SK-N-SH (cell line): ENCODE measurements at regions not wholly inside any gene's neighbourhood (a gene's known extent, or its start where the extent isn't known, plus 50 kb on each side); places are given as distances from the start of the nearest gene placed in this dataset.

Experiments used
- CTCF ChIA-PET: fragments of 300-600, 350-600 bp; formaldehyde crosslinking; extraction: SDS; loops from one replicate; lab custom pipeline; 2021; lab: Yijun Ruan, JAX
- POLR2A ChIA-PET: fragments of 350-600 bp; sonication (Branson Sonifier 250); formaldehyde crosslinking; extraction: SDS; loops from one replicate; lab custom pipeline; 2020; ENCODE audit warnings: antibody characterized with exemption, inconsistent platforms; lab: Yijun Ruan, JAX
- DNase-seq: peaks from one replicate; pipeline ENCODE4 v3.0.0; 2012
- H2AFZ ChIP-seq: fragments of 200-600 bp; sonication (generic); 2 replicates; pipeline ENCODE4 v1.8.1; 2016; ENCODE audit warnings: antibody characterized with exemption, mild to moderate bottlenecking, low read depth
- H3F3A ChIP-seq: fragments of 200-600 bp; sonication (generic); replicated peaks from 2 replicates; pipeline ENCODE3; 2016; ENCODE audit warnings: antibody characterized with exemption, mild to moderate bottlenecking; ENCODE audit not compliant: insufficient read depth
- H3K27ac ChIP-seq, 2 experiments: fragments of 200-500 bp in 1 of 2; fragments of 200-600 bp in 1 of 2; sonication (Bioruptor generic) in 1 of 2; sonication (generic), shearing (Covaris generic) in 1 of 2; 2 replicates each; pipeline versions ENCODE4 v1.5.1 to v1.6.1; 2014 to 2016; ENCODE audit warnings: low read depth in 2 of 2, inconsistent platforms in 1 of 2, low read length in 1 of 2, mild to moderate bottlenecking in 1 of 2, mixed read lengths in 1 of 2
- H3K27me3 ChIP-seq: fragments of 200-600 bp; sonication (generic), shearing (Covaris generic); 2 replicates; pipeline ENCODE4 v1.6.1; 2016; ENCODE audit warnings: mixed run types; ENCODE audit not compliant: insufficient read depth
- H3K36me3 ChIP-seq, 2 experiments: fragments of 200-500 bp in 1 of 2; fragments of 200-600 bp in 1 of 2; sonication (Bioruptor generic) in 1 of 2; sonication (generic) in 1 of 2; replicated peaks in 1 of 2; 2 replicates each; pipeline versions ENCODE3 to v1.5.1; 2014 to 2016; ENCODE audit warnings: low read length in 1 of 2, mild to moderate bottlenecking in 1 of 2; ENCODE audit not compliant: insufficient read depth in 2 of 2, control insufficient read depth in 1 of 2
- H3K4me1 ChIP-seq, 2 experiments: fragments of 200-500 bp in 1 of 2; fragments of 200-600 bp in 1 of 2; sonication (Bioruptor generic) in 1 of 2; sonication (generic), shearing (Covaris generic) in 1 of 2; 2 replicates each; pipeline versions ENCODE4 v1.5.1 to v1.6.1; 2014 to 2016; ENCODE audit warnings: low read depth in 1 of 2, low read length in 1 of 2, mixed run types in 1 of 2; ENCODE audit not compliant: insufficient read depth in 2 of 2, control insufficient read depth in 1 of 2
- H3K4me2 ChIP-seq: fragments of 200-600 bp; sonication (generic), shearing (Covaris generic); 2 replicates; pipeline ENCODE4 v1.6.1; 2017; ENCODE audit warnings: mixed run types
- H3K4me3 ChIP-seq, 2 experiments: fragments of 200-500 bp in 1 of 2; fragments of 200-600 bp in 1 of 2; sonication (Bioruptor generic) in 1 of 2; sonication (generic), shearing (Covaris generic) in 1 of 2; 2 replicates each; pipeline versions ENCODE4 v1.5.1 to v1.8.1; 2014 to 2016; ENCODE audit warnings: low read depth in 2 of 2, inconsistent platforms in 1 of 2, low read length in 1 of 2, mild to moderate bottlenecking in 1 of 2, mixed read lengths in 1 of 2, moderate library complexity in 1 of 2
- H3K79me2 ChIP-seq: fragments of 200-600 bp; sonication (generic); 2 replicates; pipeline ENCODE4 v1.8.1; 2017; ENCODE audit warnings: mild to moderate bottlenecking; ENCODE audit not compliant: insufficient read depth
- H3K9ac ChIP-seq: fragments of 200-600 bp; sonication (generic); 2 replicates; pipeline ENCODE4 v1.6.1; 2017; ENCODE audit warnings: mixed run types
- H3K9me2 ChIP-seq: fragments of 200-600 bp; sonication (generic); 2 replicates; pipeline ENCODE4 v1.6.1; 2017; ENCODE audit warnings: mixed run types
- H3K9me3 ChIP-seq: fragments of 200-600 bp; sonication (generic); 2 replicates; pipeline ENCODE4 v1.6.1; 2017; ENCODE audit warnings: mixed run types, mild to moderate bottlenecking, moderate library complexity
- H4K20me1 ChIP-seq: fragments of 200-600 bp; sonication (generic); 2 replicates; pipeline ENCODE4 v1.6.1; 2017; ENCODE audit warnings: mild to moderate bottlenecking, mixed run types; ENCODE audit not compliant: insufficient read depth
- ELF1 ChIP-seq: IDR thresholded peaks from 2 replicates; pipeline ENCODE4 v1.4.0; 2012
- EP300 ChIP-seq, 2 experiments: IDR thresholded peaks; 2 replicates each; pipeline versions ENCODE4 v1.4.0 to v1.6.1; 2012; ENCODE audit warnings: borderline replicate concordance in 1 of 2, low read depth in 1 of 2, low read length in 1 of 2
- FOXJ3 ChIP-seq: sonication (generic); formaldehyde crosslinking; IDR thresholded peaks from 2 replicates; pipeline ENCODE4 v1.5.1; 2020; ENCODE audit warnings: mild to moderate bottlenecking, missing genetic modification reagents
- MXI1 ChIP-seq: IDR thresholded peaks from 2 replicates; pipeline ENCODE4 v1.6.1; 2012; ENCODE audit warnings: mild to moderate bottlenecking, low read depth, low read length, improper control_type of control experiment
- REST ChIP-seq: IDR thresholded peaks from 2 replicates; pipeline ENCODE4 v1.6.1; 2012; ENCODE audit warnings: mild to moderate bottlenecking, low read depth, low read length, moderate library complexity
- RFX5 ChIP-seq: IDR thresholded peaks from 2 replicates; pipeline ENCODE4 v1.6.1; 2012; ENCODE audit warnings: mild to moderate bottlenecking, improper control_type of control experiment, low read length
- RXRA ChIP-seq: IDR thresholded peaks from 2 replicates; pipeline ENCODE4 v1.4.0; 2012; ENCODE audit warnings: low read depth, mild to moderate bottlenecking, borderline replicate concordance
- SMC3 ChIP-seq: IDR thresholded peaks from 2 replicates; pipeline ENCODE4 v1.6.1; 2012; ENCODE audit warnings: low read depth, low read length, improper control_type of control experiment
- TCF12 ChIP-seq: IDR thresholded peaks from 2 replicates; pipeline ENCODE4 v1.4.0; 2012
- TEAD4 ChIP-seq: IDR thresholded peaks from 2 replicates; pipeline ENCODE4 v1.4.0; 2012; ENCODE audit warnings: mild to moderate bottlenecking, borderline replicate concordance; ENCODE audit not compliant: insufficient read depth
- ZBTB33 ChIP-seq: IDR thresholded peaks from 2 replicates; pipeline ENCODE4 v1.4.0; 2012; ENCODE audit warnings: low read depth, borderline replicate concordance
- WGBS: methylation state at CpG from one replicate; pipeline ENCODE4 v1.1.6; 2017; ENCODE audit warnings: low lambda C conversion rate; 5-methylcytosine and 5-hydroxymethylcytosine counted together

GRCh38 chr4:181291615-181292014 is 951.6 kb upstream of the TENM3 start:
- Histone ChIP-seq H3K27me3 (no peaks in the 10 kb centered on the region), H3K9ac (no peak overlapping the region), H3K4me3 (no peak overlapping the region), H3K79me2 (no peaks in the 10 kb centered on the region), H3K36me3 (no peaks in the 10 kb centered on the region), H3F3A (no peaks in the 10 kb centered on the region), H2AFZ (no peak overlapping the region), H3K27ac (no peak overlapping the region), H3K9me3 (no peaks in the 10 kb centered on the region), H3K4me2 (no peak overlapping the region), H4K20me1 (no peaks in the 10 kb centered on the region), H3K4me1 (no peaks in the 10 kb centered on the region), H3K9me2 (no peaks in the 10 kb centered on the region)
- WGBS, result 74% methylated on average over 5 of the region's 5 CpGs
- DNase-seq, result no peak
- POLR2A ChIA-PET, result no interaction called here
- CTCF ChIA-PET, result interaction anchor here (0.8 kb wide), 1 partner anchor 143 kb away, joined by 4 read pairs; no protein-coding TSS in a partner anchor
- TF ChIP-seq ELF1 (no peak), MXI1 (no peak), RFX5 (no peak), ZBTB33 (no peak), EP300 (IDR thresholded peaks at IDR 0.05; ENCODE audit: borderline replicate concordance in 1 of 2, low read depth in 1 of 2, low read length in 1 of 2) (no peak), FOXJ3 (CRISPR knock-in tag) (no peak), SMC3 (no peak), TEAD4 (no peak), RXRA (no peak), REST (no peak)

GRCh38 chr4:181293014-181293413 is 950.2 kb upstream of the TENM3 start:
- Histone ChIP-seq H3K9me2 (no peaks in the 10 kb centered on the region), H3K79me2 (no peaks in the 10 kb centered on the region), H3K4me3 (no peak overlapping the region), H4K20me1 (no peaks in the 10 kb centered on the region), H3K36me3 (no peaks in the 10 kb centered on the region), H3K4me2 (no peak overlapping the region)
- WGBS, result 75% methylated on average over 3 of the region's 3 CpGs
- DNase-seq, result no peak
- no peak for TF ChIP-seq TCF12
- TF ChIP-seq SMC3, result no peak
- TF ChIP-seq, all 33 proteins: peak for 0
- H3K9ac ChIP-seq, result no peak overlapping the region
- ChIA-PET CTCF (no interaction called here), POLR2A (no interaction called here)
- no peaks in the 10 kb centered on the region for H3K4me1 ChIP-seq
- no peak overlapping the region for H2AFZ ChIP-seq
- H3F3A ChIP-seq, result no peaks in the 10 kb centered on the region
- no peak overlapping the region for H3K27ac ChIP-seq
- no peaks in the 10 kb centered on the region for H3K27me3 ChIP-seq
- H3K9me3 ChIP-seq, result no peaks in the 10 kb centered on the region
